DMS 273 (cell line): ENCODE measurements at regions not wholly inside any gene's neighbourhood (a gene's known extent, or its start where the extent isn't known, plus 50 kb on each side); places are given as distances from the start of the nearest gene placed in this dataset.
"Not testable (repeated sequence)": the region's sequence is repeated elsewhere in the genome, so short reads cannot be mapped to it uniquely, and the experiment has no call there.

Experiments
- DNase-seq: peaks from one replicate; lab custom pipeline; 2025; ENCODE audit not compliant: unreplicated experiment; lab: John Stamatoyannopoulos, UW

DNA sequence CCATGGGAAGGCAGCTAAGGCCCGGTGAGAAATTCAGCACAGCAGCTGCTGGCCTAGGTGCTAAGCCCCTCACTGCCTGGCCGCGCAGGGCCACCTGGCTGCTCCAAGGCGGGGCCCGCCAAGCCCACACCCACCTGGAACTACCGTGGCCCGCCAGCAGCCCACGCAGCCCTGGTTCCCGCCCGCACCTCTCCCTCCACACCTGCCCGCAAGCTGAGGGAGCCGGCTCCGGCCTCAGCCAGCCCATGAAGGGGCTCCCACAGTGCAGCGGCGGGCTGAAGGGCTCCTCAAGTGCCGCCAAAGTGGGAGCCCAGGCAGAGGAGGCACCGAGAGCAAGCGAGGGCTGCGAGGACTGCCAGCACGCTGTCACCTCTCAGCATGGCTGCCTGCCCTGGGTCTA, 146.9 kb upstream of the APOOL start:
- DNase-seq = not testable (repeated sequence)

DNA sequence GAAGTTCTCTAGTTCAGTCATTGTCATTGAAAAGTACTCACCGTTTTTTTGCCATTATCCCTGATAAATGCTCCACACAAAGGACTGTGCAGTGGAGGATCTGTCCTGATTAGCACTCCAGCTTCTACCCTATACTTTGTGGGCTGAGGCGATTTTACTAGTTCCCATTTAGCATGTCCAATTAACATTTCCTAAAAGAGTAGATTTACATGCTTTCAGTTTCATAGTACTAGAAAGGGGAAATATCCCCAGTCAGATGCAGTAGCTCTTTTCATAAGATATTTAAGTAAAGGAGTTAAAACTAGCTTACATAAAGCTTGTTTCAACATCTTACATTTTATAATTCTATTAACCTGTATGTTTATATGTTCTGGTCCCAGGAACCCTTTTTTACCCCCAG, 144.9 kb upstream of the APOOL start:
- not testable (repeated sequence) for DNase-seq

GRCh38 chrX:84865113-84865512, 138.6 kb upstream of the APOOL start:
- DNase-seq = peak; percentile 74

DNA sequence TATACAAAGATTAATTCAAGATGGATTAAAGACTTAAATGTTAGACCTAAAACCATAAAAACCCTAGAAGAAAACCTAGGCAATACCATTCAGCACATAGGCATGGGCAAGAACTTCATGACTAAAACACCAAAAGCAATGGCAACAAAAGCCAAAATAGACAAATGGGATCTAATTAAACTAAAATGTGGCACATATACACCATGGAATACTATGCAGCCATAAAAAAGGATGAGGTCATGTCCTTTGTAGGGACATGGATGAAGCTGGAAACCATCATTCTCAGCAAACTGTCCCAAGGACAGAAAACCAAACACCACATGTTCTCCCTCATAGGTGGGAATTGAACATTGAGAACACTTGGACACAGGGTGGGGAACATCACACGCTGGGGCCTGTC, 133.4 kb upstream of the APOOL start:
- DNase-seq = not testable (repeated sequence)

GRCh38 chrX:84872160-84872771, 131.4 kb upstream of the APOOL start:
- DNase-seq = not testable (repeated sequence)

GRCh38 chrX:84873176-84873575, 130.5 kb upstream of the APOOL start:
- DNase-seq = no peak

DNA sequence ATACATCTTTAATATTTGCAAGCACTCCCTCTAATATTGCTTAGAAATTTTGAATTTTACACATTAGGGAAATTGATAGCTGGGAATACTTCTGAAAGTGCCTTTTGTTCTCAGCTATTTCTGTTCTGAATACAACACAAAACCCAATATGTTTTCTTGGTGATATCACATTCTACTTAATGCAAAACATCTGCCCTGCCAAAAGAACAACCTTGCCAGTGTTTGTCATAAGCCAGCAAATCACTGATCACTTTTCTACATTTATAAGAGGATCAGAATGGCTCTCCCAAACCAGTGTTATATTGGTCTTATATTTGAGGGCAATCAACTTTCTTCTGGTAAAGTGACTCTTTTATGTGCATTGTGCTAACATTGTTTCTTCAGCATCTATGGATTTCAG, 126.8 kb upstream of the APOOL start:
- DNase-seq = no peak

- no peak for DNase-seq
Measured at GRCh38 chrX:84893897-84894296, 109.8 kb upstream of the APOOL start.

DNA sequence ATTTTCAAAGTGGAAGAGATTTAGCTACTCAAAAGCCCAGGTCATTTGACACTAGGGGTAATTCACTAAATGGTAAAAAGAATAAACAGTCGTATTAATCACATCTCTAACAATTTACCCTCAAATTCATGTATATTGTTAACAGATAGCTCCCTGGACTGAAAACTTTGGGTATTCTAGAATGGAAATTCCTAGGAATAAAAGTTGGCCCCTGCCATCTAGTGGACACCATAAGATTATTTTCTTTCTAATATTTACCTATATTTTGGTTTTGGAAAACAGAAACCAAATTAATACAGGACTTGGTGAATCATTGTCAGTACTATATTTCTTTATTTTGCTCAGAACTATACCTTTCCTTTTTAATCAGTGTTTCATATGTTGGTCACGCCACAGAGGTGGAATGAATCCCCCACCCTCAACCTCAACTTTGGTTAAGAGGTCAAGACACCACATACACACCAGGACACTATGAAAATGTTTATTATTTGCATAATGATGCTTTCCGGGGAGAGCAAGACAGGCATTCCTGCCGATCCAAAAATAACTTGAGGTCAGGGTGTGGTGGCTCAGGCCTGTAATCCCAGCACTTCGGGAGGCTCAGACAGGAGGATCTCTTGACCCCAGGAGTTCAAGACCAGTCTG, 96.2 kb upstream of the APOOL start:
- DNase-seq = peak; percentile 34

DNA sequence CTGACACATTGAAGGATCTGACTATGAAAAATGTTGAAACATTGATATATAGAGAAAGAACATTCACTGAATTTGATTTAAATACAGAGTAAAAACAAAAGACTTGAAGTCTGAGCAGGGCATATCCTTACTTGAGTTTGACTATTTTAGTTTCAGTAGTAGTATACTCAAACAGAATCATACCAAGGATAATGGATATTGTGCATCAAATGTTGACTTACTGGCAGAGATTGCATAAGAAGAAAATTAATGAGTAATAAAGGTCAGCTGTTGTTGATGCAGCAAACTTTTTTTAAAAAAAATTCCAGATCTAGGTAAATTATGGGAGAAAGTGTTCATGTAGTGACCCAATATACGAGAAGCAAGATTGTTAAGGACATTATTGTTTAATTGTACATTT, 94.5 kb upstream of the APOOL start:
- DNase-seq = no peak

GRCh38 chrX:84924624-84925023, 79.1 kb upstream of the APOOL start:
- DNase-seq = no peak

- DNase-seq = no peak
Measured at GRCh38 chrX:84932814-84933213, 70.9 kb upstream of the APOOL start.

DNA sequence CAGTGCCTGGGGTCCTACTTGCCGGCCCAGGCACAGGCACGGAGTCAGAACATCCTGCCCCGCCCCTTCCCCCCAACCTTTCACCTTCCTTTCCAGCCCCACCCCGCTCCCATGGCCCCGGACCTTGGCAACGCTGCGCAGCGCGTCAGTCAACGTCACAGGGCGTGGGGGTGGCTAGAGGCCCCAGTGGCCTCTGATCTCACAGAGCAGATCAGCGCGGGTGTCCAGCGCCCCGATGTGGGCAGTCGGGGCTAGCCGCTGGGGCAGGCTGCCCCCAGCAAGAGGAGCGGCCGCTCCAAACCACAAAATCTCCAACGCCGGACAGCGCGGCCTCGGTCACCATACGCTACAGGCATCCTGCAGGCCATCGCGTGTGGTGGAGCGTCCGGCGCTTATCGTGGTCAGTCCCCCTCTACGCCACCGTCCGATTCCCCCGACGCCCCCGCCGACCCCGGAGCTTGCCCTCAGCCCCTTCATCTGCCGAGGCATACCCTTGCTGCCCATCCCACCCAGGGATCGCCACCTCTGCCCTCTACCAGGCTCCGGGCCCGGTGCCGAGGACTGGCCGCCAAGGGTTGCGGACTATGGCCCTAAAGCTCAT, 69.6 kb upstream of the APOOL start:
- DNase-seq = no peak
